ENCODE measurements at regions not wholly inside any gene's neighbourhood (a gene's known extent, or its start where the extent isn't known, plus 50 kb on each side); places are given as distances from the start of the nearest gene placed in this dataset.

DNA sequence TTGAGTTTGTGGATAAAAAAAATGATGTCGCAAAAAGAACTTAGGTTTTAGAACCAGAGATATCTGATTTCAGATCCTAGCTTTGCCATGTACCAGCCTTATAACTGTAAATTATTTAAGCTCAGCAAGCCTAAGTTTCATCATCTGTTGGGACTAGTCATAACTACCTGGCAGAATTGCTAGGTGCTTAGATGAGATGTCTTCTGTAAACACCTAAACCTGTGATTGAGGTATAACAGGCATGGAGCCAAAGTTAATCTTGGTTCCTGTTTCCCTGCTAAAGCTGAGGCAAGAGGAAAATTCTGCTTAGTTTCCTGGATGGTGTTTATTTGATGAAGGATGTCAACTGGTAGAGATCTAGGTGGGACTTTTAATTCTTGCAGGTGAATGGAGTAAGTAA is 331.3 kb upstream of the RBMS3 start:
- intact Hi-C loops (cut with DNase I): no loop called here
- Histone ChIP-seq H3K4me3 (no peak overlapping the region), H3K27ac (no peak overlapping the region), H3K9me3 (no peaks in the 10 kb centered on the region), H3K4me1 (no peaks in the 10 kb centered on the region), H3K27me3 (ENCODE audit: low read depth) (no peaks in the 10 kb centered on the region), H3K36me3 (no peaks in the 10 kb centered on the region)
- ATAC-seq: peak; percentile 59 to 72
- TF ChIP-seq CTCF (IDR thresholded peaks at IDR 0.05): no peak
- no peak for DNase-seq

DNA sequence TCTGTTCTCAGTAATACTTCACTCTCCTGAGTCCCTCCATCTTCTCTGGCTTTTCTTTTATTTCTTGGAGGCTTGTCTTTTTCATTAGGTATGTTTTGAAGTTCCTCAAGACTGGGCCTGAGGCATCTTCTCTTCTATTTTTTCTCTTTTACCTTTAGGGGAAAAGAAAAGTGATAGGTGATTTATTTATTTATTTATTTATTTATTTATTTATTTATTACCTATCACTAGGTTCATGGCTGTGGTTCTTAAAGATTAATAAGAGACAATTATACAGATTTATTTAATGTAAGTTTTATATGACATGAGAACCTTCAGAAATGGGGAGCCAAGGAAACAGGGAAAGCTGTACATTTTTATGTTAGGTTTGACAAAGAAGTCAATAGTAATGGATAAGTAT is 330.3 kb upstream of the RBMS3 start:
- Histone ChIP-seq H3K4me1 (no peaks in the 10 kb centered on the region), H3K27me3 (ENCODE audit: low read depth) (no peaks in the 10 kb centered on the region), H3K36me3 (no peaks in the 10 kb centered on the region), H3K9me3 (no peaks in the 10 kb centered on the region), H3K27ac (no peak overlapping the region), H3K4me3 (no peak overlapping the region)
- intact Hi-C loops (cut with DNase I): no loop called here
- ATAC-seq (no peak), DNase-seq (no peak)
- TF ChIP-seq CTCF (IDR thresholded peaks at IDR 0.05): no peak

DNA sequence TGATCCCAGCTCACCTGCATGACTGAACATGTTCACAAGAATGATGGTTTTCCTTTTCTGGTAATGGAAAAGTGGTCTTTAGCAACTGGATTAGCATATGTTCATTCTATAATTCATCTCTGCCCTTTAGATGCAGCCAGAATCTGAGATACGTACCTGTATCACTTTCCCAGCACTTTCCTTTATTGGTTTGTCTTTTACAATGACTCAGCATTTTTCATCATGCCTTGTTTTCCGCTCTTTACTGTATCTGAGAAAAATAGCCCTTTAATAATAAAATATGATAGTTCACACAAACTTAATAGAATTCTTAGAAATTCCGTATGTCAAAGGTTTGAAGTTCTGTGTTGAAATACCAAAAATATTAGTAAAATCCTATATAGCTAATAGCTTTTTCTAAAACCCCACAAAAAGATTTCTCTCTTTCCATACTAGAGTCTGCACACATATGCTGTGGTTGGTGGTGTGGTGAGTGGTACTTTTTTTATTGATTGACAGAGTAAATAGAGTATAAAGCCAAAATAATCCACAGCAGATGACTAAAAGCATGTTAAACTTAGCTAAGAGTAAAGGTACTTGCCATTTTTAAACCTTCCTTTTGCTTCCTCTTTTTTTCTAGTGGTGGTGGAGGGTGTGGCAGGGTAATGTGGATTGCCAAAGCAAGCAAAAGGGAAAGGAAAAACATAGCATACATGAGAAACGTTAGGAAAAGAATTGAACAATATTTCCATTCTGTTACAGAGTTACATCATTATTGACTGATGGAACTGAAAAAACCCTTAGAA is 328.9 kb upstream of the RBMS3 start:
- intact Hi-C loops (cut with DNase I): no loop called here
- Histone ChIP-seq H3K4me1 (no peaks in the 10 kb centered on the region), H3K9me3 (no peaks in the 10 kb centered on the region), H3K4me3 (no peak overlapping the region), H3K27me3 (ENCODE audit: low read depth) (no peaks in the 10 kb centered on the region), H3K36me3 (no peaks in the 10 kb centered on the region), H3K27ac (no peak overlapping the region)
- TF ChIP-seq CTCF (IDR thresholded peaks at IDR 0.05): no peak
- ATAC-seq (no peak), DNase-seq (no peak)

DNA sequence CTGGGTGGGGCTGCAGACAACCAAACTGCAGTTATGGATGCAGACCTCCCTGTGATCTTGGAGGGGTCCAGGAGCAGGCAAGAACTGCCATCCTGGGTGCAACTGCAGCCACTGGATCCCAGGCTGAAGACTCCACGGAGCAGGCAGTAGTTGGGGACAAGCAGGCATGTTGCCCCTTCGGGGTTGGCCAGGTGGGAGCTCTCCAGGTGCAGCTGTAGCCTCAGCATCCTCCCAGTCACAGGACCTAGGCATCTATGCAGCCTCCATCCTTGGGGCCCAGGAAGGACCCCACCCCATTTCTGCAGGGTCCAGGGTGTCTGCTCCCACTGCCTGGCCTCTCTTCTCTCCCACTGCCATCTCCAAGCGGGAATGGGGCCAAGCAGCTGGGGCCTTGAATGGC is 322.2 kb upstream of the RBMS3 start:
- no peak for TF ChIP-seq CTCF (IDR thresholded peaks at IDR 0.05)
- Histone ChIP-seq H3K36me3 (no peaks in the 10 kb centered on the region), H3K4me3 (no peak overlapping the region), H3K4me1 (no peaks in the 10 kb centered on the region), H3K27ac (no peak overlapping the region), H3K27me3 (ENCODE audit: low read depth) (no peaks in the 10 kb centered on the region), H3K9me3 (no peaks in the 10 kb centered on the region)
- no peak for ATAC-seq
- intact Hi-C loops (cut with DNase I): no loop called here
- peak; percentile 25 for DNase-seq

- Histone ChIP-seq H3K36me3 (no peaks in the 10 kb centered on the region), H3K4me1 (no peaks in the 10 kb centered on the region), H3K27me3 (ENCODE audit: low read depth) (no peaks in the 10 kb centered on the region), H3K9me3 (peaks cover 8% of the 10 kb centered on the region), H3K4me3 (no peak overlapping the region), H3K27ac (no peak overlapping the region)
- intact Hi-C loops (cut with DNase I): no loop called here
- TF ChIP-seq CTCF (IDR thresholded peaks at IDR 0.05): no peak
- DNase-seq (no peak), ATAC-seq (no peak)
Measured at GRCh38 chr3:28971156-28971555, 309.7 kb upstream of the RBMS3 start.
